ENCODE measurements at regions not wholly inside any gene's neighbourhood (a gene's known extent, or its start where the extent isn't known, plus 50 kb on each side); places are given as distances from the start of the nearest gene placed in this dataset.
"Not testable (repeated sequence)": the region's sequence is repeated elsewhere in the genome, so short reads cannot be mapped to it uniquely, and the experiment has no call there.

GRCh38 chr11:33947918-33948317 lies 56.0 kb upstream of the LMO2 start:
- not testable (repeated sequence) for TF ChIP-seq EZH2 (IDR thresholded peaks at IDR 0.05; ENCODE audit: insufficient read depth, poor library complexity, severe bottlenecking); EZH2phosphoT487 (IDR thresholded peaks at IDR 0.05; ENCODE audit: insufficient read depth, low read depth)
